Caco-2 (cell line): ENCODE measurements at regions not wholly inside any gene's neighbourhood (a gene's known extent, or its start where the extent isn't known, plus 50 kb on each side); places are given as distances from the start of the nearest gene placed in this dataset.

ENCODE experiments used
- BruUV-seq: library from RNA; stranded (reverse); fragments of 400-500 nt; replicated peaks from 2 replicates; lab custom pipeline; 2021; lab: Mats Ljungman, UMichigan
- CTCF ChIA-PET: fragments of 300-600 bp; sonication (Branson Sonifier 250); formaldehyde crosslinking; loops from one replicate; lab custom pipeline; 2022; ENCODE audit warnings: antibody characterized with exemption; lab: Charles Lee
- POLR2A ChIA-PET: fragments of 300-600 bp; sonication (Branson Sonifier 250); formaldehyde crosslinking; loops from one replicate; lab custom pipeline; 2022; ENCODE audit warnings: antibody characterized with exemption; lab: Charles Lee
- DNase-seq, 2 experiments: peaks; one replicate each; pipeline versions ENCODE4 v3.0.0 to v3.0.0-alpha.2; 2020 to 2022
- H3K27me3 ChIP-seq: replicated peaks from 2 replicates; pipeline ENCODE4 v1.6.0; 2011; ENCODE audit warnings: low read length; ENCODE audit not compliant: control insufficient read depth, insufficient read depth
- H3K36me3 ChIP-seq: 2 replicates; pipeline ENCODE4 v1.5.1; 2011; ENCODE audit warnings: low read length; ENCODE audit not compliant: control insufficient read depth, insufficient read depth
- H3K4me1 ChIP-seq: fragments of 250-450 bp; sonication (Bioruptor Pico); 2 replicates; pipeline ENCODE4 v1.5.1; 2020; ENCODE audit warnings: mild to moderate bottlenecking
- H3K4me3 ChIP-seq: 2 replicates; pipeline ENCODE4 v1.5.1; 2011; ENCODE audit warnings: low read depth, mild to moderate bottlenecking, control low read depth, low read length
- H3K9me3 ChIP-seq: fragments of 250-450 bp; sonication (Bioruptor Pico); 2 replicates; pipeline ENCODE4 v1.5.1; 2020; ENCODE audit warnings: mild to moderate bottlenecking, moderate library complexity
- H3K27ac Mint-ChIP-seq: one replicate; pipeline ENCODE4 v1.8.0; 2022; ENCODE audit warnings: mixed read lengths; ENCODE audit not compliant: unreplicated experiment
- H3K27me3 Mint-ChIP-seq: one replicate; pipeline ENCODE4 v1.8.0; 2022; ENCODE audit warnings: mixed read lengths; ENCODE audit not compliant: insufficient read depth, unreplicated experiment
- H3K36me3 Mint-ChIP-seq: one replicate; pipeline ENCODE4 v1.8.0; 2022; ENCODE audit warnings: mild to moderate bottlenecking, mixed read lengths; ENCODE audit not compliant: insufficient read depth, unreplicated experiment
- H3K4me1 Mint-ChIP-seq: one replicate; pipeline ENCODE4 v1.8.0; 2022; ENCODE audit warnings: low read depth, mixed read lengths; ENCODE audit not compliant: unreplicated experiment
- H3K4me3 Mint-ChIP-seq: one replicate; pipeline ENCODE4 v1.8.0; 2022; ENCODE audit warnings: mild to moderate bottlenecking, moderate library complexity, mixed read lengths; ENCODE audit not compliant: unreplicated experiment
- H3K9me3 Mint-ChIP-seq: one replicate; pipeline ENCODE4 v1.8.0; 2022; ENCODE audit warnings: mixed read lengths; ENCODE audit not compliant: unreplicated experiment
- intact Hi-C: fragments of 100-400 bp; cut with micrococcal nuclease; formaldehyde crosslinking; loops from one replicate; pipeline ENCODE4 v1.10.0; 2022; ENCODE audit not compliant: unreplicated experiment
- TF ChIP-seq, protein P1 (sequence below), 2 experiments: fragments of 200-600 bp in 1 of 2; IDR thresholded peaks; 1 replicate in 1 of 2; 2 replicates in 1 of 2; pipeline versions ENCODE4 v1.5.1 to v1.8.0; 2011 to 2022; ENCODE audit warnings: antibody characterized with exemption in 1 of 2, control low read depth in 1 of 2, inconsistent platforms in 1 of 2, low read depth in 1 of 2, low read length in 1 of 2, mild to moderate bottlenecking in 1 of 2, moderate library complexity in 1 of 2; ENCODE audit not compliant: insufficient read depth in 1 of 2, severe bottlenecking in 1 of 2, unreplicated experiment in 1 of 2

DNA sequence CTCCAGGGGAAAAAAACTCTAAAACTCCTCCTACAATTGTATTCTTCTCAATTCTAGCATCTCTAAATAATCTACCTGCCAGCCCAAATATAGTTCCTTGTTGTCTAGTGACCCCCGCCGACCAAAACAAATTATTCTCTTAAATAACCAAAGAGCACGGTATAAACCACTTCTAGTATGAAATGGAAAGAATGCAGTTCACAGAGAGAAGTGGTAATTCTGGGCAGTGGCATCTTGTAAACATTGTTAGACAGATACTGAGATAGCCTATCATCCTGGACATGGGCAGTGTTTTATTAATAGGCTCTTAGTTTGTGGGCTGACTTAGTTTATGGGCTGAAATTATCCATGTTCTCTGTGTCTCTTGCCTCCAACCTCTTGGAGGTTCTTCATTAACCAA lies 1412.6 kb upstream of the CDH9 start:
- CTCF ChIA-PET, result no interaction called here
- no peak overlapping the region for H3K27ac Mint-ChIP-seq

DNA sequence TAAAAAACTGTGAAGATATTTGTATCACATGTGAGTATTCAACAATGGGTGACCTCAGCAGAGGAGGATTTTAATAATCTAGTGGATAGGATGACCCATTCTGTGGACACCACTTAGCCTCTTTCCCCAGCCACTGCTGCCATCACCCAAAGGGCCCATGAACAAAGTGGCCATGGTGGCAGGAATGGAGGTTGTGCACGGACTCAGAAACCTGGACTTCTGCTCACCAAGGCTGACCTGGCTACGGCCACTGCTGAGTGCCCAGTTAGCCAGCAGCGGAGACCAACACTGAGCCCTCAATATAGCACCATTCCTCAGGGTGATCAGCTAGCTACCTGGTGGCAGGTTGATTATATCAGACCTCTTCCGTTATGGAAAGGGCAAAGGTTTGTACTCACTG lies 1410.4 kb upstream of the CDH9 start:
- TF ChIP-seq, protein P1, sequence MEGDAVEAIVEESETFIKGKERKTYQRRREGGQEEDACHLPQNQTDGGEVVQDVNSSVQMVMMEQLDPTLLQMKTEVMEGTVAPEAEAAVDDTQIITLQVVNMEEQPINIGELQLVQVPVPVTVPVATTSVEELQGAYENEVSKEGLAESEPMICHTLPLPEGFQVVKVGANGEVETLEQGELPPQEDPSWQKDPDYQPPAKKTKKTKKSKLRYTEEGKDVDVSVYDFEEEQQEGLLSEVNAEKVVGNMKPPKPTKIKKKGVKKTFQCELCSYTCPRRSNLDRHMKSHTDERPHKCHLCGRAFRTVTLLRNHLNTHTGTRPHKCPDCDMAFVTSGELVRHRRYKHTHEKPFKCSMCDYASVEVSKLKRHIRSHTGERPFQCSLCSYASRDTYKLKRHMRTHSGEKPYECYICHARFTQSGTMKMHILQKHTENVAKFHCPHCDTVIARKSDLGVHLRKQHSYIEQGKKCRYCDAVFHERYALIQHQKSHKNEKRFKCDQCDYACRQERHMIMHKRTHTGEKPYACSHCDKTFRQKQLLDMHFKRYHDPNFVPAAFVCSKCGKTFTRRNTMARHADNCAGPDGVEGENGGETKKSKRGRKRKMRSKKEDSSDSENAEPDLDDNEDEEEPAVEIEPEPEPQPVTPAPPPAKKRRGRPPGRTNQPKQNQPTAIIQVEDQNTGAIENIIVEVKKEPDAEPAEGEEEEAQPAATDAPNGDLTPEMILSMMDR (IDR thresholded peaks at IDR 0.05; ENCODE audit: insufficient read depth in 1 of 2, low read depth in 1 of 2, low read length in 1 of 2, severe bottlenecking in 1 of 2, unreplicated experiment in 1 of 2), result no peak
- Histone ChIP-seq H3K36me3 (no peaks in the 10 kb centered on the region), H3K9me3 (no peaks in the 10 kb centered on the region), H3K4me3 (no peak overlapping the region), H3K4me1 (no peaks in the 10 kb centered on the region), H3K27me3 (no peaks in the 10 kb centered on the region)
- no peak for DNase-seq
- Mint-ChIP-seq H3K9me3 (peaks cover 10% of the 10 kb centered on the region), H3K27me3 (no peaks in the 10 kb centered on the region), H3K4me3 (no peak overlapping the region), H3K27ac (no peak overlapping the region), H3K36me3 (no peaks in the 10 kb centered on the region), H3K4me1 (no peaks in the 10 kb centered on the region)
- POLR2A ChIA-PET, result no interaction called here
- BruUV-seq, result no TSS peak
- intact Hi-C loops, result no loop called here
- CTCF ChIA-PET, result no interaction called here

More for the DNA sequence above, 1412.6 kb upstream of the CDH9 start:
- Histone ChIP-seq H3K4me3 (no peak overlapping the region), H3K4me1 (no peaks in the 10 kb centered on the region), H3K9me3 (no peaks in the 10 kb centered on the region), H3K36me3 (no peaks in the 10 kb centered on the region), H3K27me3 (no peaks in the 10 kb centered on the region)
- no peaks in the 10 kb centered on the region for H3K36me3 Mint-ChIP-seq
- POLR2A ChIA-PET, result no interaction called here
- peaks cover 1% of the 10 kb centered on the region for H3K9me3 Mint-ChIP-seq
- no peak for DNase-seq
- BruUV-seq, result no TSS peak
- H3K4me3 Mint-ChIP-seq, result no peak overlapping the region
- intact Hi-C loops, result no loop called here
- no peaks in the 10 kb centered on the region for H3K4me1 Mint-ChIP-seq
- no peaks in the 10 kb centered on the region for H3K27me3 Mint-ChIP-seq
- TF ChIP-seq, protein P1 (IDR thresholded peaks at IDR 0.05; ENCODE audit: insufficient read depth in 1 of 2, low read depth in 1 of 2, low read length in 1 of 2, severe bottlenecking in 1 of 2, unreplicated experiment in 1 of 2), result no peak

DNA sequence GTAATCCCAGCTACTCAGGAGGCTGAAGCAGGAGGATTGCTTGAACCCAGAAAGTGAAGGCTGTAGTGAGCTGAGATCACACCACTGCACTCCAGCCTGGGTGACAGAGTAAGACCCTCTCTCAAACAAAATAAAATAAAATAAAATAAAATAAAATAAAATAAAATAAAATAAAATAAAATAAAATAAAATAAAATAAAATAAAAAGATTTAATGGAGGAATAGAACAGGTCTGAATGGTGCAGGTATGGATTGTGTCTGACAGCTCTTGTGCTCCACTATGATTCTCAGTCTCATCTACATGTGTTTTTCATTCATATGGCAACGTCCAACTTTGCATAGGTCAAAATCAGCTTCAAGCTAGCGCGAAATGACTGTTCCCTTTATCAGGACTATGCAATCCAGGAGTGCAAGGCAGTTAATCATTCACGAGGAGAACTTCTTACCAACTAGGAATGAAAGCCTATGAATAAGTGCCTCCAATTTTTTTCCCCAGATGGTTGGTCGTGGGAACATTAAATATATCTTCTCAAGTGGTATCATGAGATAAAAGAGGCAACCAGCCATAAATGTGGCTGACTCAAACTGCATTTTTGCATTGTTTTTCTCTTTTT lies 1392.3 kb upstream of the CDH9 start:
- H3K9me3 Mint-ChIP-seq, result peaks cover 32% of the 10 kb centered on the region
- H3K4me3 ChIP-seq, result no peak overlapping the region

More for the DNA sequence above, 1392.3 kb upstream of the CDH9 start:
- Histone ChIP-seq H3K36me3 (no peaks in the 10 kb centered on the region), H3K27me3 (no peaks in the 10 kb centered on the region), H3K4me1 (peaks cover 5% of the 10 kb centered on the region; the same call in 1 of the 2 replicates), H3K9me3 (peaks cover 9% of the 10 kb centered on the region; the same call in 1 of the 2 replicates)
- TF ChIP-seq, protein P1 (IDR thresholded peaks at IDR 0.05; ENCODE audit: insufficient read depth in 1 of 2, low read depth in 1 of 2, low read length in 1 of 2, severe bottlenecking in 1 of 2, unreplicated experiment in 1 of 2), result no peak
- no peaks in the 10 kb centered on the region for H3K4me1 Mint-ChIP-seq
- no TSS peak for BruUV-seq
- no peaks in the 10 kb centered on the region for H3K36me3 Mint-ChIP-seq
- H3K4me3 Mint-ChIP-seq, result no peak overlapping the region
- no peak for DNase-seq
- no peak overlapping the region for H3K27ac Mint-ChIP-seq
- POLR2A ChIA-PET, result no interaction called here
- CTCF ChIA-PET, result interaction anchor here (0.6 kb wide), 1 partner anchor 86 kb away, joined by 4 read pairs; no protein-coding TSS in a partner anchor
- intact Hi-C loops, result no loop called here
- no peaks in the 10 kb centered on the region for H3K27me3 Mint-ChIP-seq
